BLaER1 treated with 17β-estradiol and CSF1 and Interleukin-3, amounts not matched to agents 10 nM and 100 nM (cell line): ENCODE measurements at regions not wholly inside any gene's neighbourhood (a gene's known extent, or its start where the extent isn't known, plus 50 kb on each side); places are given as distances from the start of the nearest gene placed in this dataset.

Source experiments
- H3K27ac ChIP-seq, 11 experiments: shearing (Covaris generic); formaldehyde crosslinking; 2 replicates each; pipeline ENCODE4 v1.8.1; 2022
- H3K27me3 ChIP-seq, 11 experiments: shearing (Covaris generic); formaldehyde crosslinking; 2 replicates each; pipeline ENCODE4 v1.8.1; 2022
- H3K36me3 ChIP-seq, 11 experiments: shearing (Covaris generic); formaldehyde crosslinking; 2 replicates each; pipeline ENCODE4 v1.8.1; 2022
- H3K4me1 ChIP-seq, 10 experiments: shearing (Covaris generic); formaldehyde crosslinking; 2 replicates each; pipeline ENCODE4 v1.8.1; 2022
- H3K4me2 ChIP-seq, 11 experiments: shearing (Covaris generic); formaldehyde crosslinking; 2 replicates each; pipeline ENCODE4 v1.8.1; 2022
- H3K4me3 ChIP-seq, 10 experiments: shearing (Covaris generic); formaldehyde crosslinking; 2 replicates each; pipeline ENCODE4 v1.8.1; 2022
- H3K9ac ChIP-seq, 11 experiments: shearing (Covaris generic); formaldehyde crosslinking; 2 replicates each; pipeline ENCODE4 v1.8.1; 2022
- H3K9me3 ChIP-seq, 11 experiments: shearing (Covaris generic); formaldehyde crosslinking; replicated peaks in 1 of 11; 2 replicates each; pipeline ENCODE4 v1.8.1; 2022
- H4K20me1 ChIP-seq, 11 experiments: shearing (Covaris generic); formaldehyde crosslinking; 2 replicates each; pipeline ENCODE4 v1.8.1; 2022
- Cebpa-rat ChIP-seq, 11 experiments: shearing (Covaris generic); IDR thresholded peaks; 2 replicates each; pipeline ENCODE4 v1.8.1; 2022

DNA sequence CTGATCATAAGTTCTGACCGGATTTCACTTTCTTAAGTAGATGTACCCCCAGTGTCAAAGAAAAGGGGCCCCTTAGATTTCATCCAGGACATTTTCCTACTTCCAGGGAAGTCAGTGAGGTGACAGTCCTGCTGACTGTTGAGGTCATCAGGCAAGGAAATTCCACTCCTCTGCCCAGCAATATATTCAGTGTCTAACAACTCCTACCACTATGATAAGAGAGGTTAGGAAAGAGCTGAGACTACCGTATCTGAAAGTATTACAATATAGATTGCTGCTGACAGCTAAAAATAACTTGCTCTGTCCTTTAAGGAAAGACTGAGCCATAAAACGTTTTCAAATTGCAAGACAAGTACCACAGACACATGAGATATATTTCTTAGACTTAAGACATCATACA is 325.1 kb downstream of the EFNB2 start:
- H3K4me3 ChIP-seq = no peak overlapping the region
- no peak overlapping the region for H3K27ac ChIP-seq
- H3K36me3 ChIP-seq = no peaks in the 10 kb centered on the region
- H3K9ac ChIP-seq = no peak overlapping the region
- H3K4me1 ChIP-seq = no peaks in the 10 kb centered on the region
- H3K9me3 ChIP-seq = peaks cover 0 to 5% (median 0%) of the 10 kb centered on the region in 11 experiments; a peak in 2 of 22 replicates
- no peak overlapping the region for H3K4me2 ChIP-seq
- no peaks in the 10 kb centered on the region for H3K27me3 ChIP-seq
- no peak for TF ChIP-seq Cebpa-rat (IDR thresholded peaks at IDR 0.05)
- no peaks in the 10 kb centered on the region for H4K20me1 ChIP-seq

DNA sequence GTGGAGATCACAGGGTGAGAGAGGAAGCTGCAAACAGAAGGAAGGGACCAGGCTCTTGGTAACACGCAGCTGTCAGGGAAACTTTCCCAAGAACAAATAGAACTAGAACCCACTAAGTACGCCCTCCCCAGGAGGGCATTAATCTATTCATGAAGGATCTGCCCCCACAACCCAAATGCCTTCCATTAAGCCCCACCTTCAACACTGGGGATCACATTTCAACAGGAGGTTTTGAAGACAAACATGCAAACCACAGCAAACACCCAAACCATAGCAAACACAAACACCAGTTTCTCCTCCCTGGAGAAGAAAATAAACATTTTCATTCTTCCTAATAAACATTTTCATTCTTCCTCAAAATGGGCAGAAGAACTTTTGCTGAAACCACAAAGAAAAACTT is 329.6 kb downstream of the EFNB2 start:
- no peaks in the 10 kb centered on the region for H3K27me3 ChIP-seq
- no peaks in the 10 kb centered on the region for H3K9me3 ChIP-seq
- no peaks in the 10 kb centered on the region for H3K36me3 ChIP-seq
- H4K20me1 ChIP-seq = no peaks in the 10 kb centered on the region
- H3K27ac ChIP-seq = no peak overlapping the region
- TF ChIP-seq Cebpa-rat (IDR thresholded peaks at IDR 0.05) = no peak
- no peaks in the 10 kb centered on the region for H3K4me1 ChIP-seq
- H3K4me3 ChIP-seq = no peak overlapping the region
- H3K9ac ChIP-seq = no peak overlapping the region
- H3K4me2 ChIP-seq = no peak overlapping the region

DNA sequence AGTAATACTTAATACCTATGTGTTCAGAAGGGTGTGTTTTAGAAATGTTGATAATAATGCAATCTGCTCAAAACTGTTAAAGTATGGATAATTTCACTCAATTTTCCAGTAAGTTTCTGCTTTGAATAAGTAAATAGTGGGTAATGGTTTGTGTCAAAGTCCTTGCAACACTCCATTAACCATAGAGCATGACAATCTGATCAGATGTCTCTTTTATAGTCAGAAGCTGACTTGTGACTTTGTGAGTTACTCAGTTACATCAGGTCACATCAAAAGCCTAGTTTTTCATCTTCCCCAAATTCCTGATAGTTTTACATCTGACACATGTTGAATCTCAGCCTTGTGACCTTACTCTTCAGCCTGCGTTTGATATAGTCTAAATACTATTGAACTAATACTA is 338.0 kb downstream of the EFNB2 start:
- Histone ChIP-seq H3K9me3 (no peaks in the 10 kb centered on the region), H3K27ac (no peak overlapping the region), H4K20me1 (no peaks in the 10 kb centered on the region), H3K4me2 (no peak overlapping the region), H3K4me3 (no peak overlapping the region), H3K36me3 (no peaks in the 10 kb centered on the region), H3K4me1 (no peaks in the 10 kb centered on the region), H3K9ac (no peak overlapping the region), H3K27me3 (no peaks in the 10 kb centered on the region)
- TF ChIP-seq Cebpa-rat (IDR thresholded peaks at IDR 0.05) = no peak

DNA sequence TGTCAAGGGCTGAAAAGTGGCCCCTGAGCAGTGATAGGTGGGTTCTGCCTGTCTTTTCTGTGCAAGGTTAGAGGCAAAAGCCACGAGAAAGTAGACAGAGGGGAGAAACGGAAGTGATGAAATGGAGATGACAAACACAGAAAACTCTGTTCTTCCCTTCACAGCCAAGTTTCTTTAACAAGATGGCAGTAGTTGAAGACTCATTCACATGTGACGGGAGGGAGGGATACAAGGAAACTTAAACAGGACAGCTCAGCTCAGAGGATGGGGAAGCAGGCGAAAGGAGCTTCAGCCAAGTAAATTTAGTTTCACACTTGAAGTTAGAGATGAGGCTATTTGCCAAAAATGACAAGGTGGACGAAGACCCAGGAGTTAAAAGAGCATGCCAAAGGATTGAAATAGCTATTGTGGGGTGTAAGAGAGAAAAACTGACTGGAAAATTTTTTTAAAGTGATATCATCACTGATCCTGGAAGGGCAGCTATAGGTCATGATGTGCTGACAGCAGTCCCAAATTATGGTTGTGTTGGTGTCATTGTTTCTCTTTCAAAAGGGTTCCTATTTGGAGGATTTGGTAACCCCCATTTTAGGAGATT is 347.9 kb downstream of the EFNB2 start:
- Histone ChIP-seq H3K27me3 (no peaks in the 10 kb centered on the region), H3K4me2 (peak overlapping the region; percentile 30 to 64 (median 55); a peak in 21 of 22 replicates), H3K36me3 (no peaks in the 10 kb centered on the region), H3K4me1 (peaks cover 6 to 36% (median 22%) of the 10 kb centered on the region in 10 experiments), H3K4me3 (no peak overlapping the region), H4K20me1 (no peaks in the 10 kb centered on the region), H3K27ac (peak overlapping the region in 3 of 11 experiments; percentile 15 to 58 (median 43); a peak in 4 of 22 replicates), H3K9ac (no peak overlapping the region), H3K9me3 (peaks cover 5 to 37% (median 10%) of the 10 kb centered on the region in 11 experiments; a peak in 19 of 22 replicates)
- no peak for TF ChIP-seq Cebpa-rat (IDR thresholded peaks at IDR 0.05)

DNA sequence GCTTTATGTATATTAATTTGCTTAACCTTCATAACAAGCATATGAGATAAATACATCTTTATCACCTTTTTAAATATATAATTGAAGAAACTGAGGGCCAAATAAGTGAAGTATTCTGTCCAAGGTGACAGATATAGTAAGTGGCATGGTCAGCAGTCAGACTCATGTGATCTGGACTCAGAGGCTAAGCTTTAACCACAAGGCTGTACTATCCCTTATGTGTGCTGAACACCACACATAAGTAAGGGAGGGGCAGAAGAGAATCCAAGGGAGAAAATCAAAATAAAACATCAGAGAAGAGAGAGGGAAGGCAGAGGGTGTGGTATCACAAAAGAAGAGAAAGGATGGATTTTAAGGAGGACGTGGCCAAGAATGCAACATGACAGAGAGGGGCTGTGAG is 348.4 kb downstream of the EFNB2 start:
- Histone ChIP-seq H3K36me3 (no peaks in the 10 kb centered on the region), H3K4me2 (peak overlapping the region in 10 of 11 experiments; percentile 30 to 64 (median 55); a peak in 20 of 22 replicates), H3K4me1 (peaks cover 6 to 41% (median 27%) of the 10 kb centered on the region in 10 experiments), H3K9ac (no peak overlapping the region), H3K9me3 (peaks cover 5 to 37% (median 10%) of the 10 kb centered on the region in 11 experiments; a peak in 19 of 22 replicates), H3K27me3 (no peaks in the 10 kb centered on the region), H3K27ac (peak overlapping the region in 3 of 11 experiments; percentile 15 to 58 (median 43); a peak in 4 of 22 replicates), H3K4me3 (no peak overlapping the region), H4K20me1 (no peaks in the 10 kb centered on the region)
- TF ChIP-seq Cebpa-rat (IDR thresholded peaks at IDR 0.05) = no peak

DNA sequence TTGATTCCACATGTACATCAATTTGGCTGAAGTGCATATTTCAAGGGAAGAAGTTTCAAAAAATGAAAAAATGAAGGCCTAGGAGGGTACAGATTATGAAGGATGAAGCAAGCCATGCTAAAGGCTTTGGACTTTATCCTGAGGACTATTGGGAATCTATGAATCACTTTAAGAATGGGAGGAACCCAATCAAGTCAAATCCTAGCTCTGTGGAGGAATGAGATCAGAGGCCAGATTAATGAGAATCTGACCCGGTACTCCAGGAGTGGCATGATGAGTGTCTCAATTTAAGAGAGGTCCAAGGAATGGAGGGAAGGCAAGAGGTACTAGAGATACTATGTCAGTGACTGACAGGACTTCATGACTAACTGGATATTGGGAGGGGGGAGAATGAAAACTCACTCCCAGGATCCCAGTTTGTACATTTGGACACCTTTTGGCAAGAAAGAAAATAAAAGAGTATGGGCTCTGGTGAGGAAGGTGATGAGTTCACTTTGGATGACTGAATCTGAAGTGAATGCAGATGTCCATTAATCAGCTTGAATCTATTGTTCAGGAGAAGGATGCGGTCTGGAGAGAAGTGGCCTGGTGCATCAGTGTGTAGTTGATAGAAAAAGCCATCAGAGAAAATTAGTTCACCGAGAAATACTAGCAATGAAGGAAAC is 349.0 kb downstream of the EFNB2 start:
- Histone ChIP-seq H3K4me3 (no peak overlapping the region), H3K27me3 (no peaks in the 10 kb centered on the region), H3K4me2 (peak overlapping the region in 3 of 11 experiments; percentile 55 to 64 (median 58); a peak in 6 of 22 replicates), H3K4me1 (peaks cover 6 to 47% (median 30%) of the 10 kb centered on the region in 10 experiments), H3K9ac (no peak overlapping the region), H4K20me1 (no peaks in the 10 kb centered on the region), H3K27ac (no peak overlapping the region), H3K9me3 (peaks cover 5 to 37% (median 10%) of the 10 kb centered on the region in 11 experiments; a peak in 19 of 22 replicates), H3K36me3 (no peaks in the 10 kb centered on the region)
- TF ChIP-seq Cebpa-rat (IDR thresholded peaks at IDR 0.05) = no peak

DNA sequence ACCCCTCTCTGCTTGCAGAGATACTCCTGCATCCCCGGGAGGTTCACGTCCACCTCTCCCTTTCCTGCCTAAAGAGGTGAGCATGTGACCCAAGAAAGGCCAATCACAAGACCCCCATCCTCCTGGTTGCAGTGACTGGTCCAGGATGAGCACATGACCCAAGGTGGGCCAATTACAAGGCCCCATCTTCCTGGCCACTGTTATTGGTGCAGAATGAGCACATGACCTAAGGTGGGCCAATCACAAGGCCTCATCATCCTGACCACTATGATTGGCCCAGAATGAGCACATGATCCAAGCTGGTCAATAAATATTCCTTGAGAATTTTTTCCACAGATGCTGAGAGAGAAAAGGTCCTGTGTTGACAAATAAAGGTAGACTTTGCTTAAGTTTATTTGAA is 350.7 kb downstream of the EFNB2 start:
- TF ChIP-seq Cebpa-rat (IDR thresholded peaks at IDR 0.05) = no peak
- Histone ChIP-seq H3K4me1 (peaks cover 6 to 50% (median 31%) of the 10 kb centered on the region in 10 experiments), H3K9me3 (peaks cover 17 to 53% (median 24%) of the 10 kb centered on the region in 11 experiments), H3K36me3 (peaks cover 0 to 5% (median 0%) of the 10 kb centered on the region in 11 experiments; a peak in 1 of 22 replicates), H4K20me1 (no peaks in the 10 kb centered on the region), H3K27ac (no peak overlapping the region), H3K4me2 (no peak overlapping the region), H3K4me3 (no peak overlapping the region), H3K27me3 (no peaks in the 10 kb centered on the region), H3K9ac (no peak overlapping the region)

DNA sequence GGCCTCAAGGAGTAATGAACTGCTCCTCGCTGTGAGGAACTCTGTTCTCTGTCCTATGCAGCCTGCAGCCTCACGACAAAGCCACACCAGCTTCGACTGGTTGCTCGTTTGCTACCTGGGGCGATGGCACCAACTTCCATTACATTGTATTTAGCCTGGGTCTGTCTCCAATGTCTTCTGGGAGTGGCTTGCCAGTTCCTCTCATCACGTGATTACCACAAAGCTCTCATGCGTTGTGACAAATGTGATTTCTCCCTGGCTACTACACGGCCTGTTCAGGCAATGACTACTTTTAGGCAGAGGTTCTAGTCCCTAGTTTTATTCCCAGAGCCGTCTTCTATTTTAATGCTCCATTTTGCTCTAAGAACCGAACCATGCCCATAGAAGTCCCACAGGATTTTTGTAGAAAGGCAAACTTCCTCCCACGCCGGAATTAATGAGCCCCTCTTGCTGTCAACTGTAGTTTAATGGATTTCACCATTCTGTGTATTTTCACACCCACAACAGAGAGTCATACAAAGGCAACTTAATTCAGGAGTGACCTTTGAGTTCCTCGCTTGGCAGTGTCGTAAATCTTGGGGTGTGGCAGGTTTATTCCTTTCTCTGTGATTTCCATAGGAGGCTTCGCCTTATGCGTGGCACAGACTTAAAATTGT is 351.9 kb downstream of the EFNB2 start:
- peaks cover 6 to 50% (median 31%) of the 10 kb centered on the region in 10 experiments for H3K4me1 ChIP-seq
- H4K20me1 ChIP-seq = no peaks in the 10 kb centered on the region
- peaks cover 24 to 64% (median 37%) of the 10 kb centered on the region in 11 experiments for H3K9me3 ChIP-seq
- H3K4me2 ChIP-seq = peak overlapping the region in 8 of 11 experiments; percentile 49 to 76 (median 66); a peak in 14 of 22 replicates
- peaks cover 0 to 5% (median 0%) of the 10 kb centered on the region in 11 experiments; a peak in 1 of 22 replicates for H3K36me3 ChIP-seq
- no peaks in the 10 kb centered on the region for H3K27me3 ChIP-seq
- H3K9ac ChIP-seq = no peak overlapping the region
- no peak overlapping the region for H3K4me3 ChIP-seq
- H3K27ac ChIP-seq = peak overlapping the region in 4 of 11 experiments; percentile 30 to 55 (median 46); a peak in 5 of 22 replicates
- no peak for TF ChIP-seq Cebpa-rat (IDR thresholded peaks at IDR 0.05)

DNA sequence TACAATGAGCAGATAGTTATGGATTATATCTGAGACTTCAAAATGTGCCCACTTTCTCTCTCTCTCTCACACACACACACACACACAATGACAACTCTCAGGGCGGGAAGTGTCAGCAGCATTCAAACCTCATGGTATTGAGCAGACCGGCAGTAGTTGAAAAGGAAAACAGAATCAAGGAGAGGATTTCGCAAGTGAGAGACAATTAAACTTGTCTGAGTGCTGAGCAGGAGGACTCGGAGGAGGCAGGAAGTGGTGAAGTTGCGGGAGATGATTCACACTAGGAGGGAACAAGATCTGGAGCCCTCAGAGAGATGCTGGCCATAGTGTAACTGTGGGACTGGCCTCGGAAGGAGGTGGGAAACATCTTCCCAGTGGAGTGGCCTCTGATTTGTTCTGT is 353.1 kb downstream of the EFNB2 start:
- no peaks in the 10 kb centered on the region for H3K27me3 ChIP-seq
- H3K4me2 ChIP-seq = peak overlapping the region in 9 of 11 experiments; percentile 7 to 76 (median 65); a peak in 16 of 22 replicates
- no peak overlapping the region for H3K4me3 ChIP-seq
- peaks cover 0 to 5% (median 0%) of the 10 kb centered on the region in 11 experiments; a peak in 1 of 22 replicates for H3K36me3 ChIP-seq
- no peak overlapping the region; a peak in 1 of 22 replicates for H3K9ac ChIP-seq
- H4K20me1 ChIP-seq = no peaks in the 10 kb centered on the region
- H3K27ac ChIP-seq = peak overlapping the region in 5 of 11 experiments; percentile 30 to 55 (median 48); a peak in 10 of 22 replicates
- peaks cover 3 to 43% (median 26%) of the 10 kb centered on the region in 10 experiments for H3K4me1 ChIP-seq
- TF ChIP-seq Cebpa-rat (IDR thresholded peaks at IDR 0.05) = peak in 8 of 11 experiments; percentile 35 to 88 (median 56); a peak in 10 of 22 replicates
- H3K9me3 ChIP-seq = peaks cover 24 to 58% (median 37%) of the 10 kb centered on the region in 11 experiments
